ENCODE measurements at regions not wholly inside any gene's neighbourhood (a gene's known extent, or its start where the extent isn't known, plus 50 kb on each side); places are given as distances from the start of the nearest gene placed in this dataset.
A peak's percentile ranks its signal among the peaks of the same experiment; 100 is the strongest.
"Not testable (repeated sequence)": the region's sequence is repeated elsewhere in the genome, so short reads cannot be mapped to it uniquely, and the experiment has no call there.

GRCh38 chr1:43039228-43040055 lies 80.8 kb upstream of the SLC2A1 start:
- DNase-seq = peak; percentile 4

- DNase-seq = no peak
Observed at GRCh38 chr1:43038232-43038935, 79.7 kb upstream of the SLC2A1 start.

GRCh38 chr1:43037466-43037865 lies 78.8 kb upstream of the SLC2A1 start:
- DNase-seq = no peak

- no peak for DNase-seq
Observed at GRCh38 chr1:43036932-43037331, 78.3 kb upstream of the SLC2A1 start.

GRCh38 chr1:43035821-43036741 lies 77.4 kb upstream of the SLC2A1 start:
- no peak for DNase-seq

- DNase-seq = no peak
Observed at GRCh38 chr1:43034778-43035177, 76.1 kb upstream of the SLC2A1 start.

- no peak for DNase-seq
Observed at GRCh38 chr1:43034195-43034658, 75.6 kb upstream of the SLC2A1 start.

- no peak for DNase-seq
Observed at GRCh38 chr1:43031316-43032203, 72.9 kb upstream of the SLC2A1 start.

- no peak for DNase-seq
Observed at GRCh38 chr1:43024905-43025304, 66.2 kb upstream of the SLC2A1 start.

- no peak for DNase-seq
Observed at GRCh38 chr1:43021547-43022474, 63.1 kb upstream of the SLC2A1 start.

GRCh38 chr1:43019226-43019625 lies 60.6 kb upstream of the SLC2A1 start:
- DNase-seq = no peak

GRCh38 chr1:43018121-43018520 lies 59.5 kb upstream of the SLC2A1 start:
- DNase-seq = no peak

GRCh38 chr1:43015269-43015668 lies 56.6 kb upstream of the SLC2A1 start:
- no peak for DNase-seq

- not testable (repeated sequence) for DNase-seq
Observed at GRCh38 chr1:43014579-43014978, 55.9 kb upstream of the SLC2A1 start.

GRCh38 chr1:43011020-43011419 lies 52.4 kb upstream of the SLC2A1 start:
- DNase-seq = no peak

GRCh38 chr1:43009274-43009673 lies 50.6 kb upstream of the SLC2A1 start:
- DNase-seq = no peak

GRCh38 chr1:43008115-43009060 lies 49.7 kb upstream of the SLC2A1 start:
- peak; percentile 41 for DNase-seq

Data from dermis blood vessel endothelial cell (primary cell).